CD4-positive, alpha-beta T cell treated with Interleukin-21 for 1 hour (primary cell): ENCODE measurements at regions not wholly inside any gene's neighbourhood (a gene's known extent, or its start where the extent isn't known, plus 50 kb on each side); places are given as distances from the start of the nearest gene placed in this dataset.

Experiments
- DNase-seq: peaks from one replicate; pipeline ENCODE4 v3.0.0-alpha.2; 2020

GRCh38 chr9:107119735-107120134, 163.3 kb upstream of the RAD23B start:
- no peak for DNase-seq

DNA sequence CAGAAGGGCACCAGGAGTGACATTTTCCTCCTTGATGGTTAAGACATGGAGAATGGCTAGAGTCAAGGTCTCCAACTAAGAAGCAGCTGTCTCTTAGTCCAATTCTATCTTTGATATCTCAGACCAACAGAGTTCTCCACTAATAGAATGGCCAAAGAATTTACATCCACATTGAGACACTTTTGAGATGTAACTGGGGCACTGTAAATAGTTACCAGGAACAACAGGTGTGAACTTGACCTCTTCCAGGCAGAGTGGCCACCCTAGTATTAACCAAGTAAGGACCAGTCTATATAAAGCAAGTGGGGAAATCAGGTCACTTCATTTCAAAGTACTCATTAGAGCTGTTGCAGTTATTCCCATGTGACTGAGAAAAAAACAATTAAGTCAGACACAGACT, 159.7 kb upstream of the RAD23B start:
- no peak for DNase-seq

GRCh38 chr9:107127608-107128007, 155.5 kb upstream of the RAD23B start:
- no peak for DNase-seq

DNA sequence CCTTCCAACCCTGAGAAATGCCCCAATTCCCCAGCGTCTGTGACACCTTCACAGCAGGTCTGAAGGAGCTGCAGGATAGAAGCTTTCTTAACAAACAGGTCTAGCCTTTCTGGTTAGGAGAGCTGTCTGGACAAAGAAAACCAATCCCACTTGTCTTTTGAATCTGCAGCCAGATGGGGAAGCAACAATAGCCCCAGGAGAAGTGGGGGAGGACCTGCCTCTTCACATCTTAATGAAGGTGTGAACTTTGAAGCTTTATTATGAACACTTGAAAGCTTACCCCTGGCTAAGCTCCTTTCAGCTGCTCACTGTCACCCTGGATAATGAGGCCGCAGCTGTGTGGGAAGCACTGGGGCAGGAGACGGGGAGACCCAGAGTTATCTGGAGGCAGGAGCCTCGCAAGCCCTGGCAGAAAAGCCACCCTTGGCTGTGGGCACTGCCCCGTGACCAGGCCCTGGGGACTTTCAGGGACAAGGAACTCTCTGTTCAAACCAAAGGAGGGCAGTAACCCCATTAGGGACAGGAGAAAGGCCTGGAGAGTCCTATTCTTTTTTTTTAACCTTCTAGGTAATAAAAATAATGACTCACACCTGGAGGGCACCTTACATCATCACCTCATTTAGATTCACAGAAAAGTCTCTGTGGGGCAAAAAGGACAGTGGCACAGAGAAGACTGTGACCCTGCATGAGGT, 151.8 kb upstream of the RAD23B start:
- DNase-seq = no peak

DNA sequence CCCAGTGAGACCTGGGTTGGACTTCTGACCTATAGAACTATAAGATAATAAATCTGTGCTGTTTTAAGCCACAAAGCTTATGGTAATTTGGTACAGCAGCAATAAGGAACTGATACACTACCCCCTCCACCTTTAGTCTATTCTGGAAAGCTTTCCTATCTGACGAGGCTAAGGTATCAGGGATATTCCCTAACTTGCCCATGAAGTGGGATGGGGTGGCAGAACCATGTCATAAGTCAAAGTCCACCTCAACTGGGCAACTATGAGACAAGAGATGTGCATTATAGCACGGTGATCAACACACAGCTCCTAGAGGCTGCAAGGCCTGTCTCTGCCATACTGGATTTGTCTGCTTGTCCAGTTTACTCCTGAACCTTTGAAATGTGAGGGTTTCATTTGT, 146.8 kb upstream of the RAD23B start:
- DNase-seq = no peak

- peak; percentile 17 for DNase-seq
Observed at GRCh38 chr9:107137495-107138202, 145.4 kb upstream of the RAD23B start.

DNA sequence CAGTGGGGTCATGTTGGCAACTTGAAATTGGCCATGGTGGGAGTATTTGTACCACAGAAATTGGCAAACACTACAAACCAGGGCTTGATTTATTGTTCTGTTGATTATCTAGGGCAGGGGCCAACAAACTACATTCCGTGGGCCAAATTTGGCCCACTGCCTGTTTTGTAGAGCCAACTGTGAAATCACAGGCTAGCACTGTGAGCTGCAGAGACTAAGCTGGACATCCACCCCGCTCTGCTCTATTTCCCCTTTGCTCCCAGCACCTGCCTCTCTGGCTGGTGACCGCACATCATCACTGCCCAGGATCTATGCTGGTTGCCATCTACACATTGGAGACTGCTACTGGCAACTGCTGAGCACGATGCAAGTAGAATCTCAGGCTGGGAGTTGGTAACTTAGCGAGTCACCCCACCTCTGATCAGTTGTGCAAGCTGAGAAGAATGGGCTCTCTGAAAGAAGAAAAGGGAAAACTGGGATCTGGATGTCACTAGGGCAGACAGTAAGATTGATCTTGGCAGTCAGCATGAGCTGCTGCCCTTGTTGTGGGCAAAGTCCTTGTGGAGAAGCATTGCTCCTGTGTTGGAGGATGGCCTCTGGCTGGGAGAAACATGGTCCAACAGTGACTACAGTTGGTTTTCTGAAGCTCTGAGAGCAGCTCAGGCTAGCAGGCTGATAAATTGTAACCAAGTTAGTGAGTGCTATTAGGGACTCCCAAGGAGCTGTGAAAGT, 144.7 kb upstream of the RAD23B start:
- no peak for DNase-seq

GRCh38 chr9:107141967-107142366, 141.1 kb upstream of the RAD23B start:
- no peak for DNase-seq

DNA sequence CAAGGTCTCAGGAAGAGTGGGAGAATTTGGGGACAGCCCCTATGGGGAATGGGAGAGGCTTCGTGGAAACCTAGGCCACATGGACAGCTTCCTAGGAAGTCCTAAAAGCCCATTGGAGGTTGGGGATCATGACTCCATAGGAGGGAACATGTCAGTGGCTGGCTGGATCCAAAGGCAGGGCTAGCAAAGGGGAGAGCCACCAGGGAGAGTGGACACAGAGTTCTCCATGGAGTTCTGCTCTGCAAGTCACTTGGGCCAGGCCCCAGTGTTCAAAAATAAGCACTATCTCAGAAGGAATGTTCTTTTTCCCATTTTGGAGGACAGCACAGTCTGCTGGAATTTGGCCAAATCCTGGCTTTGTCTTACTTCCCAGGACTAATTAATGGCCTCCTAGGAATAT, 140.6 kb upstream of the RAD23B start:
- no peak for DNase-seq

GRCh38 chr9:107142896-107143603, 140.0 kb upstream of the RAD23B start:
- no peak for DNase-seq

GRCh38 chr9:107144475-107144874, 138.6 kb upstream of the RAD23B start:
- DNase-seq = no peak

- DNase-seq = no peak
Observed at GRCh38 chr9:107147134-107147533, 135.9 kb upstream of the RAD23B start.

DNA sequence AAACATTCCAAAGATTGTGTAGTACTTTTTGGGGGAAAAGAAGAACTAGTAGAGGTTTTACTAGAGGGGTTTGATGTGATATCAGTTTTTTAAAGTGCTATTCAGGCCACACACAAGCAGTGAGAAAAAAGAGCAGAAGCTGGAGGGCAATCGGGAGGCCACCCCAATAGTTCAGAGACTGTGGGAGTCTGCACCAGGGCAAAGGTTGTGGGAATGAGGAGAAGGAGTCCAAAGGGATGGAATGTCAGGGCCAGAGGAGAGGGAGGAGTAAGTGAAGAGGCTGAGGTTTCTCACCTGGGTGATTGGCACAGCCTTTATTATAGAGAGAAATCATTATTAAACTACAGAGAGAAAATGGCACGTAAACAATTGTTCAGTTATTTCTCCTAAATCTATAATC, 134.9 kb upstream of the RAD23B start:
- no peak for DNase-seq

DNA sequence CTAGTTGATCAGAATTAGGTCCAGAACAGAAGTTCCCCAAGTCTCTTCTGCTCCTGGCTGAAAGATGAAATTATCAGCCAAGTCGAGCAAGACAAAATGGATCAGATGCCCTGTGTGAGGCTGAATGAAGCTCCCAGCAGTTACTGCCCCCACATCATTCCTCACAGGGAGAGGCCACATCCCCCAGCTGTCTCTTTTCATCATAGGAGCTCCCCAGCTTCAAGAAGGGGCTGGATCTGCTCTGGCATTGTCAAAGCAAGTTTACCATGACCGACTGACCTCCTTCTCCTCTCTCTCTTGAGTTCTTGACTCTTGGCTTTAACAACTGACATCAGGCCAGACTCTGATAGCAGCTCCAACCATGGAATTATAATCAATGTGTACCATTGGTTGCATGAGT, 133.3 kb upstream of the RAD23B start:
- no peak for DNase-seq

GRCh38 chr9:107153336-107153735, 129.7 kb upstream of the RAD23B start:
- DNase-seq = no peak

DNA sequence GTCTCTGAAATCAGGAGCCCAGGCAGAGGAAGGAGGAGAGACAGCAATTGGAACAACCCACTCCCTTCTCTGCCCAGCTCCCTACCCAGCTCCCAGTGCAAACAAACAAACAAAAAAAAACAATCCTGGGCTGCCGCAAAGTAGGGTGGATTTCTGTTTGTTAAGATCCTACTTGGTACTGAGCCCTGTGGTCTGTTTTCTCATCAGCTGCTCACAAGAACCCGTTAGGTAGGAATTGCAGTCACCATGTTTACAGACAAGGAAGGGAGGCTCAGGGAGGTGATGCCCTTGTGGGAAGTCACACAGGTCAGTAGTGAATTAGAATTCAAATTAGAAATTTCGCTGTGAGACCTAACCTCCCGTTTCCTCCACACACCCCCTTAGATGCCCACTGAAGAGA, 128.8 kb upstream of the RAD23B start:
- DNase-seq = no peak

DNA sequence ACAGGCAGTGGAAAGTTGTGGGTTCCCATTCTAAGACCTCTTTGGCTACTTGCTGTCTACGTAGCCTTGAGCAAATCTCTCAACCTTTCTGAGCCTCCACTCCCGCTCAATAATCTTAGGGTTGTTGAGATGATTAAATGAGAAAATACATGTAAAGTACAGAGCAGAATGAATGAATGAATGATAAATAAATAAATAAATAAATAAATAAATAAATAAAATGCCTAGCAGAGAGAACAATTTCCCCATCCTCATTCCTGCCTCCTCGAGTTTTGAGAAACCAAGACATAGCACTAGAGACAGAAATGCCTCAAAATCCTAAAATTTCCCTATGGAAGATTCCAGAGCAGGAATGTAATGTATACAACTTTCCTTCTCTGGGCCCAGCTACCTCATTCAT, 128.3 kb upstream of the RAD23B start:
- DNase-seq = no peak

- no peak for DNase-seq
Observed at GRCh38 chr9:107155244-107155817, 127.7 kb upstream of the RAD23B start.

GRCh38 chr9:107158321-107158720, 124.8 kb upstream of the RAD23B start:
- DNase-seq = no peak

DNA sequence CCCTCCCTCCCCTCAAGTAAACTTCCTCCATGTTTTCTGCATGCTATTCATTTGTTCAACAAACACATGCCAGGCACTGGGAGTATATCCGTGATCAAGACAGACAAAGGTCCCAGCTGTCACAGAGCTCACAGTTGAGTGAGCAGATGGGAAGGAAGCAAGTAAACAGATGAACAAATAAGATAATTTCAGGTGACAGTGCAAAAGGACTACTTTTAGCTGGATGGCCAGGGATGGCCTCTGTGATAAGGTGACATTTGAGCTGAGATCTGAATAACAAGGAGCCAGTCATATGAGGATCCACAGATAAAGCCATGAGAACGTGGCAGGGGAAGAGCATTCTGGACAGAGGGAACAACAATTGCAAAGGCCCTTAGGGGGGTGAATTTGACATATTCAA, 121.7 kb upstream of the RAD23B start:
- no peak for DNase-seq

DNA sequence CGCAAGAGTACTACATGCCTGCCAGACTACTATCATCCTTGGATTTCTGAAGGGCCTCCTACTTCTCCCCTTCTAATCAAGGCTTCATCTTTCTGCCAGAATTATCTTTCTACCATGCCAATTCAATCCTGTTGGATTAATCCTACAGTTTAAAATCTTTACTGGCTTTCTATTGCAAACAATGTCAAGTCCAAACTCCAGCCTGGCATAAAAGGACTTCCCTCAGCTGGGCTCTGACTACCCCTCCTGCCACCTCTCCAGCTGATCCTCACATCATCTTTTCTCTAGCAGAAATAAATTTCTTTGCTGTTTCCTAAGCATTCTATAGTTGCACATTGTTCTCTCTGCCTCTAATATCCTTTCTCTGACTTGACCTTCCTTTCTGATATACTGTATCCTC, 119.7 kb upstream of the RAD23B start:
- no peak for DNase-seq

- DNase-seq = no peak
Observed at GRCh38 chr9:107169796-107170195, 113.3 kb upstream of the RAD23B start.

DNA sequence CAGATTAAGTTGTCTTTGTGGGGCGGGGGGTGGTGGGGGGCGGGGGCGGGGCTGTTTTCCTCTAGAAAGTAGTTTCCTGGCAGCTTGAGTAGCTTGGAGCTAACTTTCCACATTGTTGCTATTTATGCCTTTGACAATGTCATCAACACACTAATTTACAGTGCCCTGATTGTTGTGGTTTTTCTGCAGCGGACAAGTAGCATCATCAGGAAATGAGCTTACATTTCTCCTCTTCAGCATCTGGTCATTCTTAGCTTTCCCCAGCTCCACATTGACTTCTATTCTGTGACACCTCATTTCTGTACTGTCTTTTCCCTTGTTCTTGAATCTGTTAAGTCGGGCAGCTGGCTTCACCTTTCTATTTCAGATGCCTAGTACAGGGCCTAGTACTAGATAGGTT, 112.3 kb upstream of the RAD23B start:
- DNase-seq = no peak
